Body of pancreas (tissue), 4 donors: ENCODE measurements at regions not wholly inside any gene's neighbourhood (a gene's known extent, or its start where the extent isn't known, plus 50 kb on each side); places are given as distances from the start of the nearest gene placed in this dataset.
A peak's percentile ranks its signal among the peaks of the same experiment; 100 is the strongest.

Experiments
- ATAC-seq: fragments of 150-250 bp; one replicate; pipeline ENCODE4 v1.9.1; 2016
- DNase-seq, 4 donors: peaks; one replicate each; pipeline ENCODE4 v3.0.0-alpha.2; 2019
- H3K27ac ChIP-seq, 4 donors: fragments of 200-600 bp; sonication (generic); 1 replicate in 3 of 4; 2 replicates in 1 of 4; pipeline versions ENCODE4 v1.5.1 to v1.6.1; 2016 to 2019; ENCODE audit warnings: mild to moderate bottlenecking in 1 of 4, mixed read lengths in 1 of 4, moderate library complexity in 1 of 4
- H3K27me3 ChIP-seq, 2 donors: fragments of 200-600 bp; sonication (generic); one replicate each; pipeline ENCODE4 v1.6.0; 2016; ENCODE audit warnings: mild to moderate bottlenecking in 1 of 2
- H3K36me3 ChIP-seq, 2 donors: fragments of 200-600 bp; sonication (generic); replicated peaks in 1 of 2; 2 replicates each; pipeline ENCODE4 v1.5.1; 2016; ENCODE audit warnings: low read depth in 2 of 2; ENCODE audit not compliant: insufficient read depth in 1 of 2
- H3K4me1 ChIP-seq: fragments of 200-600 bp; sonication (generic); one replicate; pipeline ENCODE4 v1.6.0; 2016
- H3K4me3 ChIP-seq, 2 donors: fragments of 200-600 bp; sonication (generic); 1 replicate in 1 of 2; 2 replicates in 1 of 2; pipeline ENCODE4 v1.5.1; 2016 to 2019
- H3K9me3 ChIP-seq, 3 donors: fragments of 200-600 bp; sonication (generic); 1 replicate in 2 of 3; 2 replicates in 1 of 3; pipeline ENCODE4 v1.5.1; 2016
- POLR2A ChIP-seq, 3 donors: fragments of 450-650 bp; IDR thresholded peaks; one replicate each; pipeline ENCODE4 v1.6.1; 2016; ENCODE audit warnings: antibody characterized with exemption in 3 of 3, mild to moderate bottlenecking in 2 of 3
- WGBS, 2 donors: methylation state at CpG; one replicate each; pipeline ENCODE4 v1.1.5; 2017; 5-methylcytosine and 5-hydroxymethylcytosine counted together
- intact Hi-C: fragments of 100-400 bp; cut with DNase I; formaldehyde crosslinking; loops from one replicate; pipeline ENCODE4 v1.15.1; 2023
- TF ChIP-seq, protein P1 (sequence below), 7 experiments: fragments of 450-650 bp in 4 of 7; fragments of 200-600 bp in 3 of 7; sonication (generic) in 3 of 7; IDR thresholded peaks; one replicate each; pipeline ENCODE4 v1.5.1; 2016 to 2019; ENCODE audit warnings: antibody characterized with exemption in 7 of 7

DNA sequence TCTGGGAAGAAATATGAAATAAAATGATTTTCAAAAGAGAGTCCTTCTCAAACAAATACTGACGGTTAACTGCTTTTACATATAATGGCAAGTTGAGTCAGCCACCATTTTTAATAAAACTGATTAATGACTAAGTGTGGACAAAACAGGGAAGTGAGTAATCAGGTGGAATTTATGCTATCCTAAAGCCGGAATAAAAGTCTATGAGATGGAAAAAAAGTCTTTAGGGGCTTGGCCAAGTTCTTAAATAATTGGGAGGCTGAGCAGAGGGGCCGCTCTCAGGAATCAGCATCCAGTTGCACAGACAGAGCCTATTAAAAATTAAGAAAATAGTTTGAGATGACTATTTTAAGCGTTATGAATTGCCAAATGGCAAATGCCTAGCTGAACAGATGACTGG is 58.6 kb upstream of the AFF3 start:
- Histone ChIP-seq H3K36me3 (no peaks in the 10 kb centered on the region), H3K9me3 (no peaks in the 10 kb centered on the region), H3K27me3 (no peaks in the 10 kb centered on the region), H3K4me3 (no peak overlapping the region), H3K27ac (no peak overlapping the region), H3K4me1 (peaks cover 5% of the 10 kb centered on the region)
- 84 to 85% methylated on average over 4 of the region's 4 CpGs for WGBS, 2 donors
- intact Hi-C loops, result no loop called here
- DNase-seq, result no peak
- no peak for TF ChIP-seq POLR2A (IDR thresholded peaks at IDR 0.05)
- TF ChIP-seq, protein P1, sequence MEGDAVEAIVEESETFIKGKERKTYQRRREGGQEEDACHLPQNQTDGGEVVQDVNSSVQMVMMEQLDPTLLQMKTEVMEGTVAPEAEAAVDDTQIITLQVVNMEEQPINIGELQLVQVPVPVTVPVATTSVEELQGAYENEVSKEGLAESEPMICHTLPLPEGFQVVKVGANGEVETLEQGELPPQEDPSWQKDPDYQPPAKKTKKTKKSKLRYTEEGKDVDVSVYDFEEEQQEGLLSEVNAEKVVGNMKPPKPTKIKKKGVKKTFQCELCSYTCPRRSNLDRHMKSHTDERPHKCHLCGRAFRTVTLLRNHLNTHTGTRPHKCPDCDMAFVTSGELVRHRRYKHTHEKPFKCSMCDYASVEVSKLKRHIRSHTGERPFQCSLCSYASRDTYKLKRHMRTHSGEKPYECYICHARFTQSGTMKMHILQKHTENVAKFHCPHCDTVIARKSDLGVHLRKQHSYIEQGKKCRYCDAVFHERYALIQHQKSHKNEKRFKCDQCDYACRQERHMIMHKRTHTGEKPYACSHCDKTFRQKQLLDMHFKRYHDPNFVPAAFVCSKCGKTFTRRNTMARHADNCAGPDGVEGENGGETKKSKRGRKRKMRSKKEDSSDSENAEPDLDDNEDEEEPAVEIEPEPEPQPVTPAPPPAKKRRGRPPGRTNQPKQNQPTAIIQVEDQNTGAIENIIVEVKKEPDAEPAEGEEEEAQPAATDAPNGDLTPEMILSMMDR (IDR thresholded peaks at IDR 0.05), result no peak
- ATAC-seq, result no peak

DNA sequence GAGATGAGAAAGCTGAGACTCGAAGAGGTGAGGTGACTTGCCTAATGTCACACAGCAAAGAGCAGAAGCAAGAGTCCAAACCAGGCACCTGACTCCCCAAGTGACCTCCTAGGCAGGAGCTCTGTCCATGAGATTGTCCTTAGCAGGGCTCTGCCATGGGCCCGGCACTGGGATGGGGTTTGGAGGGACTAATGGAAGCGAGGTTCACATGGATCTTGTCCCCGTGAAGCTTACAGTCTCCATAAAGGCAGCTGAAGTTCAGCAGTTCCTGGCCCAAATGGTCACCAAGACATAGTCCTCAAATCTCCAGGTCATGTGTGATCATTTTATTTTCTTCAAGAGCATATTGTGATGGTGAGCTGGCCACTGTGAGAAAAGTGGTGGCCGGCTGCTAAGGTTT is 57.0 kb upstream of the AFF3 start:
- no peak for ATAC-seq
- intact Hi-C loops, result no loop called here
- Histone ChIP-seq H3K27me3 (no peaks in the 10 kb centered on the region), H3K4me3 (no peak overlapping the region), H3K27ac (no peak overlapping the region), H3K4me1 (peaks cover 5% of the 10 kb centered on the region), H3K9me3 (no peaks in the 10 kb centered on the region), H3K36me3 (no peaks in the 10 kb centered on the region)
- no peak for DNase-seq
- TF ChIP-seq POLR2A (IDR thresholded peaks at IDR 0.05), result no peak
- TF ChIP-seq, protein P1 (IDR thresholded peaks at IDR 0.05), result no peak
- WGBS, 2 donors, result 84 to 93% methylated on average over 5 of the region's 5 CpGs

DNA sequence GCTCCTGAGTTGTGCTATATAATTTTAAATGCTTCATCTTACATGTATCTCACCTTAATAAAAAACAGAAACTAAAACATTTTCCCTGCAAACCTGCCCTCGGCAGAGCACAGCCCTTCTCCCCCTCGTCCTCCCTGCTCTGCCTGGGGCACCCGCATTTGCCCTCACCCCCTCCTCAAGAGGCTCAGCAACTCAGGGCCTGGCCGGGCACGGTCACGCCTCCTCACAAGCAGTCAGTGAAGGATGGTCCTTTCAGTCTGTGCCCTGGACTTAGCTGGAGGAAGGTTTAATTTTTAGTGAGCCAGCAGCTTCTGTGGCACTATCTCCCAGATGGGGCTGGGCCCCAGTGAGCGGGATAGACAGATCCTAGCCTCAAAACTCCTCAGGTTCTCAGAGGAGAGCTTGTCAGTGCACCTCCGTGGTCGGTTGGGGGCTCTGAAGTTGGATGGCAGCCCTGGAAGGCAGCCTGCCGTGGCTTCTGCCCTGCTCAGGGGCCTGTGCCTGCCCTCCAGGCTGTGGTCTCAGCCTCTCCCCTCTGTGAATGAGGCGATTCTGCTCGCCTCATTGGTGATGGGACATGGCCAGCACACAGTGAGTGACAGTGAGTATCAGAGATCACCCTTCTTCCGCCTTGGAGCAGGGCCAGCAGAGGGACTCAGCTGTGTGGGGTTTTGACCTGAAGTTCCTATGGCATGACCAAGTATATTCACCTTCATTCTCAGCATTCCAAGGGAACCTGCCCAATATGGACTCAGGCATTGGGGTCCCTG is 56.3 kb upstream of the AFF3 start:
- no peak for ATAC-seq
- DNase-seq, result no peak
- no peak overlapping the region for H3K27ac ChIP-seq
- H3K4me1 ChIP-seq, result peaks cover 5% of the 10 kb centered on the region
- H3K9me3 ChIP-seq, result no peaks in the 10 kb centered on the region
- 88 to 91% methylated on average over 8 to 13 of the region's 13 CpGs for WGBS, 2 donors
- H3K4me3 ChIP-seq, result no peak overlapping the region
- intact Hi-C loops, result no loop called here
- TF ChIP-seq, protein P1 (IDR thresholded peaks at IDR 0.05), result no peak
- TF ChIP-seq POLR2A (IDR thresholded peaks at IDR 0.05), result no peak
- H3K36me3 ChIP-seq, result no peaks in the 10 kb centered on the region
- no peaks in the 10 kb centered on the region for H3K27me3 ChIP-seq

DNA sequence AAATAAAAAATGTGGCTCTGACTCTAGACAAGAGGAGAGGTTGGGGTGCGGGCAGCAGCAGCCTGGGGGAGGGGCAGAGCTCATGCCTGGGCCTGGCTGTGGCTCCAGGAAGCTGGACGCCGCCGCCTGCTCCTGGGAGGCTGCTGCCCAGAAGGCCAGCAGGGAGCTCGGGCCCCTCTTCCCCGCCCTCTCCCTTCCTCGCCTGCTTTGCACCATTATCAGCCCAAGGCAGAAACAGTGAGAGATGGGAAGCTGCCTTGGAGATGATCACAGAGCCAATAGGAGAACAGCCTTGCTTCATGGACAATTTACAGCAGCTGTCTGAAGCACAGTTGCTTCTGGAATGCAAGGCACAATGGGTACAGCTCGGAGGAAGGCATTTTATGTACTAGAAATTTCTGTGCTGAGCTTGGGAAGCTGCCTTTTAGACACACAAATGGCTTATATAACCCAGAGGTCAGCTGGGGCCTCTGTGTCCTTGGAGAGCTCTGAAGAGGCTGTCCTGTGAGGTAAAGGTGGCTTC is 55.3 kb upstream of the AFF3 start:
- no peak overlapping the region for H3K4me3 ChIP-seq
- peak; percentile 35 to 54 (median 46) for DNase-seq
- H3K9me3 ChIP-seq, result no peaks in the 10 kb centered on the region
- no peaks in the 10 kb centered on the region for H3K36me3 ChIP-seq
- peak; percentile 62 for ATAC-seq
- intact Hi-C loops, result no loop called here
- no peaks in the 10 kb centered on the region for H3K27me3 ChIP-seq
- H3K27ac ChIP-seq, result peak overlapping the region in 1 of 4 donors; percentile 40
- TF ChIP-seq POLR2A (IDR thresholded peaks at IDR 0.05), result no peak
- TF ChIP-seq, protein P1 (IDR thresholded peaks at IDR 0.05), result no peak
- WGBS, 2 donors, result 46 to 53% methylated on average over 8 of the region's 8 CpGs
- peaks cover 5% of the 10 kb centered on the region for H3K4me1 ChIP-seq
